IPS-18a (cell line): ENCODE measurements at regions not wholly inside any gene's neighbourhood (a gene's known extent, or its start where the extent isn't known, plus 50 kb on each side); places are given as distances from the start of the nearest gene placed in this dataset.

ENCODE experiments used
- H3K27ac ChIP-seq: one replicate; pipeline ENCODE4 v1.5.1; 2013; ENCODE audit warnings: low read length
- H3K27me3 ChIP-seq: one replicate; pipeline ENCODE4 v1.6.1; 2013; ENCODE audit warnings: mild to moderate bottlenecking, low read length; ENCODE audit not compliant: control insufficient read depth, insufficient read depth
- H3K36me3 ChIP-seq: one replicate; pipeline ENCODE4 v1.6.1; 2013; ENCODE audit warnings: low read depth, low read length; ENCODE audit not compliant: control insufficient read depth
- H3K4me1 ChIP-seq: one replicate; pipeline ENCODE4 v1.6.1; 2013; ENCODE audit warnings: low read depth, low read length; ENCODE audit not compliant: control insufficient read depth
- H3K4me3 ChIP-seq: one replicate; pipeline ENCODE4 v1.5.1; 2013; ENCODE audit warnings: low read length
- H3K9ac ChIP-seq: one replicate; pipeline ENCODE4 v1.6.1; 2013; ENCODE audit warnings: mild to moderate bottlenecking, low read length, moderate library complexity
- H3K9me3 ChIP-seq: one replicate; pipeline ENCODE4 v1.6.1; 2013; ENCODE audit warnings: low read depth, low read length; ENCODE audit not compliant: control insufficient read depth

DNA sequence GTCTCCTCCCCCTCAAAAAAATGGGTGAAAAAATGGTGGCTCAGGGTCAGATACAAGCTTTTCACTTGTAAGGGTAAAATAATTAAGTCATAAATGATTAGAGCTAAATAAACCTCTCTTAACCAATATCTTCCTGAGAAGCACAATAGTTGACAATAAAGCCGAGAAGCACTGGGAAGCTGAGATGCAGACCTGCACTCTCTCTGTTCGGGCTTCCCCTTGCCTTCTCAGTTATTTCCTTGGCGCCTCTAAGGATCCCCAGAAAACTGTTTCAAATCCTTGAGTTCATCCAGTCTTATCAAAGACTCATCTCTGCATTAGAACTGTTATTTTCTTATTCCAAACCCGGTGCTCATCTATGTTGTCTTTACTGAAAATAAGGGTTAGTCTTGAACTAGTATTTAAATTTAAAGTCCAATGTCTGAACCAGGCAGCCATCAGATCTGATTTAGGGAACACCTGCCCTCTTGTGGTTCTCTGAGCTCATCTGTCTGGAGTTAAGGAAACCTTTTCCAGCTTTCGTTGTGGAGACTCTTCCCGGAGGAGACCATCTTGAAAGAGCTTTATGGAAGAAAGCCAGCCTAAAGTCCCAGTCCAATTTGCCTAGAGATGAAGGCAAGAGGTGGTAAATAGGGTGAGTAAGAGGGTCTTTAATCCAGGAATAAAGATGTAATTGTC is 256.4 kb upstream of the MCTP2 start:
- peaks cover 4% of the 10 kb centered on the region for H3K4me1 ChIP-seq
- H3K27me3 ChIP-seq: no peaks in the 10 kb centered on the region
- no peak overlapping the region for H3K4me3 ChIP-seq
- H3K9me3 ChIP-seq: no peaks in the 10 kb centered on the region
- H3K36me3 ChIP-seq: no peaks in the 10 kb centered on the region
- H3K9ac ChIP-seq: no peak overlapping the region
- H3K27ac ChIP-seq: no peak overlapping the region

DNA sequence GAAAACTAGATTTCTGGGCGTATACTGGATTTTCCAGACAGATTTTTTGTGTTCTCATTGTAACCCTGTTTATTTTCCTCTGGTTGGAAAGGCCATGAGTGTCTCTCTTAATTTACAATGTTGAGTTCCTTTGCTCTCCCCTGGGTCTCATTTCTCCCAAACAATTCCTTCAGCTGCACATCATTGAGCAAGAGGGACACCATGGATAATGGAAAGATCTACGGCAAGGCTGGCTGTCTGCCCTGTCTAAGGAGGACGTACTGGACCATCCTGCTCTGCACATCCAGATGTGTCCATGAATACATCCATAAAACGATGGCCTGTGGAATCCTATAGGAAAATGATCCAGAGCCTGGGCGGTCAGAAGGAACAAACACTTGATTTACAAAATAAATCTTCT is 258.1 kb upstream of the MCTP2 start:
- no peak overlapping the region for H3K27ac ChIP-seq
- no peak overlapping the region for H3K4me3 ChIP-seq
- H3K27me3 ChIP-seq: no peaks in the 10 kb centered on the region
- no peaks in the 10 kb centered on the region for H3K36me3 ChIP-seq
- H3K4me1 ChIP-seq: peaks cover 4% of the 10 kb centered on the region
- no peak overlapping the region for H3K9ac ChIP-seq
- no peaks in the 10 kb centered on the region for H3K9me3 ChIP-seq

DNA sequence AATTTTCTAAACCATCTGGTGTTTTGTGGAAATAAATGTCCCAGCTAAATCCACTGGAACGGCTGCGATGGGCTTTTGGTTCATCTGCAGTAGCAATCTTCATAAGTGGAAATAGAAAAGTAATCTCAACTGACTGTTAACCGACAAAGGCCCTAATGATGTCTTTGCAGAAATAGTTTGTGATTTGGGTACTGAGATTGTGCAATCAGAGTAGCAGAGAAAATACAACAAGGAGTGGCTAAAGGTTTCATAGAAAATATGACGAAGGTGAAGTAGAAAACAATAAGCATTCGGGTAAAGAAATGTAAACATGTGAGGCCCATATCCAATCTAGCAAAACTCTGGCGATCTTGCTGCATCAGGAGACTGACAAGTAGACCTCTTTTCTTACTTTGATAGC is 262.6 kb upstream of the MCTP2 start:
- H3K9me3 ChIP-seq: no peaks in the 10 kb centered on the region
- H3K27me3 ChIP-seq: no peaks in the 10 kb centered on the region
- H3K36me3 ChIP-seq: no peaks in the 10 kb centered on the region
- H3K4me1 ChIP-seq: no peaks in the 10 kb centered on the region
- no peak overlapping the region for H3K9ac ChIP-seq
- no peak overlapping the region for H3K27ac ChIP-seq
- H3K4me3 ChIP-seq: no peak overlapping the region

DNA sequence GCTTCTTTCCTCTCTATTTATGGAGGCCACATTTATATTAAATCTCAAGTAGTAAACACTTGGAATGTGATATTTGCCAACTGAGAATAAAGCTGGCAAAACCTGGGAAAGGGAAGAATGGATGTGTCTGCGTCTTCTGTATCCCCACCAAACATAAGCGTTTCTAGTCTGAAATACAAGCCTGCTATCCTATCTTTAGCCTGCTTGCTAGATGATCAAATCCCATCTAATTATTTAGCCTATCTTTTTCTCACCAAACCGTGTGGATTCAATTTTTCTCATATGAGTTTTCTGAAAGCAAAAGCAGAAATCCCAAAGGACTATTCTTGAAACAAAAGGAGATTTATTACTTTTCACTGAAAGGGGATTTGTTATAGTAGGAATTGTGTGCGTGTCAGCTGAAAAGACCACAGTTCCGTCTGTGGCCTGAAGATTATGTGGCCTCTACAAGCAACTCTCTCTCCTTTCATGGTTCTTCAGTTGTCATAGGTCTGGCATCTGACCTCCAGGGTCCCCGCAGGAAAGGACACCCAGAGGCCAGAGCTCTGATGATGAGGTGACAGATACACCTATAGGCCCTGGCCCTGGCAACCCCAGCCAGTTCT is 266.0 kb upstream of the MCTP2 start:
- Histone ChIP-seq H3K4me3 (no peak overlapping the region), H3K27ac (no peak overlapping the region), H3K27me3 (no peaks in the 10 kb centered on the region), H3K9ac (no peak overlapping the region), H3K36me3 (no peaks in the 10 kb centered on the region), H3K4me1 (no peaks in the 10 kb centered on the region), H3K9me3 (no peaks in the 10 kb centered on the region)

DNA sequence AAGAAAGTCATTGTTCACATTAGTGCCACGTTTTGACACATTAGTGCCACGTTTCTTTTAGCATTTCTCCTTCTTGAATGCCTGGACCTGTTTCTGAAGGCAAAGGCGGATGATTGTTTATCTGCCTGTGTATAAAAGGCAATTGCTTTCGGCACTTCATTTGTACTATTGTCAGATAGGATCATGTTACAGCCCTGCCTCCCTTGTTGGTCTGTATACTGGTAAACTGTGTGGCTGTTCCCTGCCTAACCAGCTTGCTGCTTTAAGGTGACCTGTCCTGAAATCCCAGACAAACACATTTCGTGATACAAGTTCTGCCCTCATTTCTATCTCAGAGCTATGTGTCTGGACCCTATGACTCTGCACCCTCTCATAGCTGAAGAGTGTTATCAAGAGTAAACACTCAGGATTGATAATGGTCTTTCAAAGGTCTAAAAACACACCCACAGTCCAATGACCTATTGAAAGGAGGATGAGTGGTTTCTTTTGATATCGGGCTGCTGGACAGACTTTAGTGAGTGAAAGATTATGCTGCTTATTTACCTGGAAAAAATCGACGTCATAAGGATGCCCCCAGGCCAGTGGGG is 276.3 kb upstream of the MCTP2 start:
- no peak overlapping the region for H3K9ac ChIP-seq
- no peaks in the 10 kb centered on the region for H3K9me3 ChIP-seq
- H3K27me3 ChIP-seq: no peaks in the 10 kb centered on the region
- no peak overlapping the region for H3K27ac ChIP-seq
- no peak overlapping the region for H3K4me3 ChIP-seq
- H3K36me3 ChIP-seq: no peaks in the 10 kb centered on the region
- no peaks in the 10 kb centered on the region for H3K4me1 ChIP-seq

DNA sequence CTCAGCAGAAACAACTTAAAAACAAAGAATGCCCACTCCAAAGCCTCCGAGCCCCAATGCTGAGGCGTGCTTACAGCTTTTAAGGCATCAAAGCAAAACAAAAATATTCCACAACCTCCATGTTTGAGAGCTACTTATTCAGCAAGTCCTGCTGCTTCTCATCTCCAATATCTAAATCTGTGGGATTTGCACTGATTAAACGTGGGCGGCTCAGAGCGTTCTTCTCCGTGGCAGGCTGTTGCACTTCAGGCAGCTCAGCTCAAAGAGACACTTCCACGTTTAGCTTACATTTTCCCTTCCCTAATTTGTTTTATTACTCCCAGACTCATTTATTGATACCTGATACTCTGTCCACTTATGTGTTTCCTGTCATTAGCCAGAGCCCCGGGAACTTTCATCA is 282.6 kb upstream of the MCTP2 start:
- no peak overlapping the region for H3K4me3 ChIP-seq
- H3K27ac ChIP-seq: no peak overlapping the region
- no peaks in the 10 kb centered on the region for H3K27me3 ChIP-seq
- H3K4me1 ChIP-seq: no peaks in the 10 kb centered on the region
- no peaks in the 10 kb centered on the region for H3K9me3 ChIP-seq
- H3K36me3 ChIP-seq: no peaks in the 10 kb centered on the region
- H3K9ac ChIP-seq: no peak overlapping the region

DNA sequence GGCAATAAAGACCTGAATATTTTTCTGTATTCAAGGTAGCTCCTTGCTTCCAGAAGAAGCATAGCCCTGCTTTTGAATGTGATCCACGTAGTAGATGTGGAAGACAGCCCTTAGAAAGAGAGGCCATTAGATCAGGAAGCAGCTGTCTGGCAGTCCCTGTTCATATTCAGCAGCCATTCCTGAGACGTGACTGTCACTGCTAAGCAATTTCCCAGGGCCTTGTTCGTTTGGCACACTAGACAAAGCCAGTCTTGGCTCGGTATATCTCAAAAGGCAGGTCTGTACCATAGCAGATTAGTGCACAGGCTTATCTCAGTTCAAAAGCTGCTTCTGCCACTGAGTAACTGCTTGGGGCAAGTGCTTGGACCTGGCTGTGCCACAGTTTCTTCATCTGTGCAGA is 287.8 kb upstream of the MCTP2 start:
- H3K27ac ChIP-seq: no peak overlapping the region
- H3K9ac ChIP-seq: no peak overlapping the region
- H3K4me1 ChIP-seq: no peaks in the 10 kb centered on the region
- H3K9me3 ChIP-seq: no peaks in the 10 kb centered on the region
- no peaks in the 10 kb centered on the region for H3K27me3 ChIP-seq
- no peak overlapping the region for H3K4me3 ChIP-seq
- H3K36me3 ChIP-seq: no peaks in the 10 kb centered on the region

DNA sequence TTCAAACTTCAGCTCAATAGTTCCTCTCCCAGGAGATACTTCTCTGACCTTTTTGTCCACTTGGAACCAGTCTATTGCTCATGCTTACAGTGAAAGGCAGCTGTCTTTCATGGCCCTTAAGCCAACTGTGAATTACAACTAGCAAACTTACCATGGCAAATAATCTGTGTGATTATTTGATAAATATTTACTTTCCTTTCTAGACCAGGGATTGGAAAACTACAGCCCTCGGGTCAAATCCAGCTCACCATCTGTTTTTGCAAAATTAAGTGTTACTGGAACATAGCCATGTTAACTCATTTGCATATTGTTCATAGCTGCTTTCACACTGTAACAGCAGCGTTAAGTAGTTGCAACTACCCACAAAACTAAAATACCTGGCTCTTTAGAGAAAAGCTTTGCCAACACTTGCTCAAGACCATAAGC is 289.1 kb upstream of the MCTP2 start:
- Histone ChIP-seq H3K9ac (no peak overlapping the region), H3K27ac (no peak overlapping the region), H3K9me3 (no peaks in the 10 kb centered on the region), H3K4me1 (no peaks in the 10 kb centered on the region), H3K27me3 (no peaks in the 10 kb centered on the region), H3K36me3 (no peaks in the 10 kb centered on the region), H3K4me3 (no peak overlapping the region)

DNA sequence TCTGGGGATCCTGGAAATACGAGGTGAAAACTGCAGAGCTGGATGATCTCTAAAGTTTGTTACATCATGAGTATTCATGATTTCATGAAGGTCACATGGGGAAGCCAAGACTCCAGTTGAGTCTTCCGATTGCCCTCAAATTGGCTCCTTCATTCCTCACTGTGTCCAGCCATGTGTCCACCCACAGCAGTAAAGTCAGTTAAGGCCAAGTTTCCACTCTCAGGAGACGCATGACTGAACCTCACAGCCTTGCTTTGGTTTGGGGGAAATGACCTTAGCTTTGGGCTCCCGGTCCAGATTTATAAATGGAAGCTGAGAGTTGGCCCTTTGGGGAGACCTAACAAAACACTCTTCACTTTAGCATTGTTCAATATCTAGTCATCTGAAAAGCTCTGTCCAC is 289.7 kb upstream of the MCTP2 start:
- Histone ChIP-seq H3K4me1 (no peaks in the 10 kb centered on the region), H3K4me3 (no peak overlapping the region), H3K27me3 (no peaks in the 10 kb centered on the region), H3K9me3 (no peaks in the 10 kb centered on the region), H3K9ac (no peak overlapping the region), H3K36me3 (no peaks in the 10 kb centered on the region), H3K27ac (no peak overlapping the region)

DNA sequence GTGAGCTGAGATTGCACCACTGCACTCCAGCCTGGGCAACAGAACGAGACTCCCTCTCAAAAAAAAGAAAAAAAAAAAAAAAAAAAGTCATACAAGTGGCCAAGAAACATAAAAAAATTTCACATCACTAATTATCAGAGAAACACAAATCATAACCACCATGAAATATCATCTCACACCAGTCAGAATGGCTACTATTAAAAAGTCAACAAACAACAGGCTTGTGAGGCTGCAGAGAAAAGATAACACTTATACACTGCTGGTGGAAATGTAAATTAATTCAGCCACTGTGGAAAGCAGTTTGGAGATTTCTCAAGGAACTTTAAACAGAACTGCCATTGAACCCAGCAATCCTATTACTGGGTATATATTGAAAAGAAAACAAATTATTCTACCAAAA is 291.1 kb upstream of the MCTP2 start:
- Histone ChIP-seq H3K36me3 (no peaks in the 10 kb centered on the region), H3K27ac (no peak overlapping the region), H3K4me3 (no peak overlapping the region), H3K4me1 (no peaks in the 10 kb centered on the region), H3K9me3 (no peaks in the 10 kb centered on the region), H3K27me3 (no peaks in the 10 kb centered on the region), H3K9ac (no peak overlapping the region)

DNA sequence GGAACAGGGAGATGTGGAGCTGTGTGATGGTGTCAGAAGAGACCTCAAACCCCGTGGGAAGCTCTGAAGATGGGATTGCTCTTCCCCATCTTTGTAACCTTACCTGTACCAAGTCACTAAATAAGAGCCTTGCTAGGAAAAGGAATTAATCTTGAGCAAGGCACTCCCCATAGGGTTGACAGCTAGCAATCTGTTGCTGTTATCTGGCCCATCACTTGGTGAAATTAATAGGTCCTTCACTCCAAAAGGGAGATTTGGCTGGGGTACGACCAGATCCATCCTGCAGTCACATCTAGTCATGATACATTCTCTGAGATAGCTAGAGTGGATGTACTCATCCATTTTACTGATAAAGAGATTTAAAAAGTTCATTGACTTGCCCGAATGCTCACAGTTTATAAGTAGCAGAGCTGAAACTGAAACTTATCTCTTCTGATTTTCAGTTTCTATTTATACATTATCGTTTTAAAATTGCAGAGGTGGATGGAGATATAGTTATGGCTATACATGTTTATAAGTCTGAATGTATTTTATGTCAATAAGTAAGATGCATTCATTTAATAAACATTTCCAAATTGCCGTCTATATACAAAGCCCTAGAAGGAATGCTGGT is 299.1 kb upstream of the MCTP2 start:
- H3K4me1 ChIP-seq: peaks cover 10% of the 10 kb centered on the region
- H3K36me3 ChIP-seq: no peaks in the 10 kb centered on the region
- H3K4me3 ChIP-seq: no peak overlapping the region
- no peak overlapping the region for H3K27ac ChIP-seq
- H3K27me3 ChIP-seq: no peaks in the 10 kb centered on the region
- no peak overlapping the region for H3K9ac ChIP-seq
- no peaks in the 10 kb centered on the region for H3K9me3 ChIP-seq
